VCaP (cell line): ENCODE measurements at regions not wholly inside any gene's neighbourhood (a gene's known extent, or its start where the extent isn't known, plus 50 kb on each side); places are given as distances from the start of the nearest gene placed in this dataset.

Experiments used
- H3K27ac ChIP-seq: fragments of 450-650 bp; 2 replicates; pipeline ENCODE4 v1.5.1; 2017
- TF ChIP-seq, protein P1 (sequence below): fragments of 450-650 bp; conservative IDR thresholded peaks from 2 replicates; pipeline ENCODE4 v1.5.1; 2017; ENCODE audit warnings: mild to moderate bottlenecking, moderate library complexity

DNA sequence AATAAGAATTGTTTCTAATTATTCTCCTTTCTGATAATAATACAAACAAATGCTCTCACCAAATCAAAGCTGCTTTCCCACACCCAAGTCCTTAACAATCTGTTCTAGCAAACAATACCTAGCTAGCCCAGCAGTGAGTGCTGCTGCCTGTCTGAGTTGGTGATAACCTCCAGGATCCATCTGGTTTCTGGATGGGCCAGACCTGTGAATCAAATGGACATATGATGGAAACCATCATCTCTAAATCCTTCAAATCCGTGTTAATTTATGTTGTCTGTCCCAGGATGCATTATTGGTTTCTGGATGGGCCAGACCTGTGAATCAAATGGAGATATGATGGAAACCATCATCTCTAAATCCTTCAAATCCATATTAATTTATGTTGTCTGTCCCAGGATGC lies 1230.0 kb downstream of the AMY1C start:
- H3K27ac ChIP-seq, result no peak overlapping the region
- TF ChIP-seq, protein P1, sequence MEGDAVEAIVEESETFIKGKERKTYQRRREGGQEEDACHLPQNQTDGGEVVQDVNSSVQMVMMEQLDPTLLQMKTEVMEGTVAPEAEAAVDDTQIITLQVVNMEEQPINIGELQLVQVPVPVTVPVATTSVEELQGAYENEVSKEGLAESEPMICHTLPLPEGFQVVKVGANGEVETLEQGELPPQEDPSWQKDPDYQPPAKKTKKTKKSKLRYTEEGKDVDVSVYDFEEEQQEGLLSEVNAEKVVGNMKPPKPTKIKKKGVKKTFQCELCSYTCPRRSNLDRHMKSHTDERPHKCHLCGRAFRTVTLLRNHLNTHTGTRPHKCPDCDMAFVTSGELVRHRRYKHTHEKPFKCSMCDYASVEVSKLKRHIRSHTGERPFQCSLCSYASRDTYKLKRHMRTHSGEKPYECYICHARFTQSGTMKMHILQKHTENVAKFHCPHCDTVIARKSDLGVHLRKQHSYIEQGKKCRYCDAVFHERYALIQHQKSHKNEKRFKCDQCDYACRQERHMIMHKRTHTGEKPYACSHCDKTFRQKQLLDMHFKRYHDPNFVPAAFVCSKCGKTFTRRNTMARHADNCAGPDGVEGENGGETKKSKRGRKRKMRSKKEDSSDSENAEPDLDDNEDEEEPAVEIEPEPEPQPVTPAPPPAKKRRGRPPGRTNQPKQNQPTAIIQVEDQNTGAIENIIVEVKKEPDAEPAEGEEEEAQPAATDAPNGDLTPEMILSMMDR, result no peak

DNA sequence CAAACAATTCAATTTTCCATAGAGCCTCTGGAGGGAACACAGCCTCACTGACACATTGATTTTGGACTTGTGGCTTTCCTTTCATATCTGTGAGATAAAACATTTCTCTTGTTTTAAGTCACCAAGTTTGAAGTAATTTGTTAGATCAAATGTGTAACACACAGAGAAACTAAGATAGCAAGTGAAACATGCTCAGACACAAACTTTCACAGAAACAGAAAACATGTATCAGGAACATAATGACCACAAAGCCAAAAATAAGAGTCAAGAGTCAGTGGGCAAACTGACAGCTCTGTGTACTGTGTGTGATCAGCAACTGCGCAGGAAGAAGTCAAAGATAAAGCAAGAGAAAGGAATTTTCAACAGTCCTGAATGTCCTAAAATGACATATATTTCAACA lies 1237.5 kb downstream of the AMY1C start:
- TF ChIP-seq, protein P1, result no peak
- no peak overlapping the region for H3K27ac ChIP-seq

DNA sequence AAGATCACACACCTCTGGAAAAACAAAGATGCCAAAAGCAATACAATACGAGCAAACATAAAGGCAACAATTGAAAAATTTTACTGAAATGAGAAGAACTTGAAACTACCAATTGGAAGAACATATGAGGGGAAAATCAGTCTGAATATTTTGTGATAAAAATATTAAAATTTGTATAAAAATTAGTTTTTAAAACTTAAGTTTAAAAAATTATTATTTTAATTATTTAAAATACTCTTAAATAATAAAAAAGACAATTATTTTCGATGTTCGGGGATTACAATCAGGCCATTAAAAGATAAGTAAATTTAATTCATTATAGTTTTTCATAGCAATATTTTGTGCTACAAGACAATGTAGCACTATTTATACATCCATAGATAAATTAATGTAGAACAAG lies 1239.3 kb downstream of the AMY1C start:
- TF ChIP-seq, protein P1, result no peak
- no peak overlapping the region for H3K27ac ChIP-seq

DNA sequence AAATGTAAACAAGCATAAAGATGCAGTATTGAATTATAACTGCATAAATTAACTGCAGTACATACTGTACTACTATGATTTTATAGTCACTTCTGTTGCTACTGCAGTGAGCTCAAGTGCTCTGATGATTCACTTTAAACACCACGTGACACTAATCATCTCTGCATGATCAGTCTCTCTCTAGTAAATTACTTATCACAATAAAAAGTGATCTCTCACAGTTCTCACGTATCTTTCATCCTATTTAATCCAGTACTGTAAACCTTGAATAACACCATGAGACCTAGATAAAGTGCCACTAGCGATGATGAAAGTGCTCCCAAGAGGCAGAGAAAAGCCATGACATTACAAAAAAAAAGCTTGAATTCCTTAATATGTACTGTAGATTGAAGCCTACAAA lies 1242.0 kb downstream of the AMY1C start:
- H3K27ac ChIP-seq, result no peak overlapping the region; the same call in 1 of the 2 replicates
- TF ChIP-seq, protein P1, result no peak

DNA sequence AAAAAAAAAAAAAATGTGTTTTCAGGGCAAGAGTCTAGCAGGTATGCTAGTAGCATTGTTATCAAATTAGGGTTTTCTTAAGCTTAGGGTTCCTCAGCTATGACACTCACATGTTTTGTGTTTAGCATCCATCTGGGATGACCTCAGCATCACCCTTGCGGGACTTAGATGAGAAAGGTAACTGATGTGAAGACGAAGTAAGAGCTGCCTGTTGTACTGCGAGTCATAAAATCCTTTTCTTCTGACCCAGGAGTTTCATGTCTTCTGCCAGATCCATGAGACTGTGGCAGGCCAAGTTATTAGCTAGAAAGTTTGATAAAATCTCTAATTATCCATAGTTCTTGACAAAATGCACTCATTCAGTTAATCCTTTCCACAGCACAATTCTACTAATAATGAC lies 1251.1 kb downstream of the AMY1C start:
- no peak overlapping the region for H3K27ac ChIP-seq
- TF ChIP-seq, protein P1, result no peak

DNA sequence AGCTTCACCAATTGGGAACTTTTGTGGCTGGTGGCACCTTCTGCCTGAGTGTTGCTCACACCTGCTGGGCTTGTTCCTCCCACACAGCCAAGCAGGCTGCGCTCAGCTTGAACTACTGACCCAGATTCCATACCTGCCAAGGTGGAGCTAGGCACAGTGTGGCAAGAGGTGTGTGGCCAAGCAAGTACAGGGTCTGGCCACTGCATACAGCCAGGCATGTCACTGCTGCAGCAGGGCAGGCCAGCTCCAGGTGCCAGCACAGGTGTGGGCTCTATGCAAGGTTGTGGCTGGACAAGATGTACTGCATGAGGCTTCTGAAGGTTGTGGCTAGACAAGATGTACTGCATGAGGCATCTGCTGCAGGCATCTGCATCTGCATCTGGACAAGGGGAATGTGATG lies 1254.8 kb downstream of the AMY1C start:
- no peak overlapping the region for H3K27ac ChIP-seq
- TF ChIP-seq, protein P1, result no peak

DNA sequence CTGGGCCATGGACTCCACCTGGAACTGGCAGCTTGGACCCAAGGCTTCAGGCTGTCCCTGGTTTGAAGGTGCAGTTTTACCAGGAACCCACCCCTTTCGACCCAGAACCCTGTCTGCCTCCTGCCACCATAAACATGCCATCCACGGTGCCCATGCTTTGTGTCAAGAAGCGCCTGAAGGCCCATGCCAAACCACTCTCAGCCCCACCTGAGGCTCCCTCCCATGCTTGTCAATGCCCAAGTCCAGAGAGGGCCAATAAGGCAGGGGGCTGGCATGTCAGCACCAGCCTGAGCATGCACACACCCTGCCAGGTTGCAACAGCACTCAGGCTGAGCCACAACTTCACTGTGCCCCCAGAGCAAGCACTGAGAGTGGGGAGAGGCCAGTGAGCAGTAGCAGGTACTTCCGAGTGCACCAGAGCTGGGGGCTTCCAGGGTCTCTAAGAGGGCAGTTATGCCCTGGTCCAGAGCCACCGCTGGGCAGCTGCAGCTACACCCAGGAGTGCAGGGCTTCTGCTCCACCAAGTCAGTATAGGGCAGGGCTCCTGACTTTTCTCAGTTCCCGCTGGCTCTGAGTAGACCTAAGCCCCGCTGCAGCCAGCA lies 1256.0 kb downstream of the AMY1C start:
- TF ChIP-seq, protein P1, result no peak
- H3K27ac ChIP-seq, result no peak overlapping the region
